Endothelial cell of umbilical vein (primary cell): ENCODE measurements at regions not wholly inside any gene's neighbourhood (a gene's known extent, or its start where the extent isn't known, plus 50 kb on each side); places are given as distances from the start of the nearest gene placed in this dataset.

ENCODE experiments used
- BruUV-seq: library from RNA; stranded (reverse); fragments of 400-500 nt; replicated peaks from 2 replicates; lab custom pipeline; 2021; lab: Mats Ljungman, UMichigan
- CTCF ChIA-PET: fragments of 300-600, 350-600 bp; sonication (Branson Sonifier 250); formaldehyde crosslinking; loops from one replicate; lab custom pipeline; 2021; ENCODE audit warnings: antibody characterized with exemption, inconsistent platforms; lab: Charles Lee
- POLR2A ChIA-PET: fragments of 300-600, 350-600 bp; sonication (Branson Sonifier 250); formaldehyde crosslinking; loops from one replicate; lab custom pipeline; 2021; ENCODE audit warnings: antibody characterized with exemption, inconsistent platforms; lab: Charles Lee
- DNase-seq: peaks from one replicate; pipeline ENCODE4 v3.0.0-alpha.2; 2011; ENCODE audit warnings: low read depth, low spot score
- FAIRE-seq: peaks from 2 replicates; lab custom pipeline; 2011; peaks lifted over from hg19 to GRCh38; lab: Jason Lieb, UNC
- H2AFZ ChIP-seq: 2 replicates; pipeline ENCODE4 v1.6.0; 2012; ENCODE audit warnings: low read depth, low read length, control low read depth, inconsistent platforms
- H3K27ac ChIP-seq: 2 replicates; pipeline ENCODE4 v1.5.1; 2011; ENCODE audit warnings: low read depth, mild to moderate bottlenecking, control low read depth, low read length, moderate library complexity; ENCODE audit not compliant: insufficient read depth
- H3K27me3 ChIP-seq, 2 experiments: 2 replicates each; pipeline versions ENCODE4 v1.6.0 to v1.6.1; 2011; ENCODE audit warnings: low read length in 2 of 2, mixed read lengths in 1 of 2; ENCODE audit not compliant: control insufficient read depth in 2 of 2, insufficient read depth in 2 of 2
- H3K36me3 ChIP-seq, 2 experiments: 2 replicates in 1 of 2; 3 replicates in 1 of 2; pipeline ENCODE4 v1.5.1; 2011; ENCODE audit warnings: low read length in 2 of 2, mild to moderate bottlenecking in 1 of 2, moderate library complexity in 1 of 2; ENCODE audit not compliant: control insufficient read depth in 2 of 2, insufficient read depth in 2 of 2; ENCODE audit errors: extremely low read depth in 1 of 2
- H3K4me1 ChIP-seq: 3 replicates; pipeline ENCODE4 v1.5.1; 2011; ENCODE audit warnings: mild to moderate bottlenecking, low read length; ENCODE audit not compliant: control insufficient read depth, insufficient read depth; ENCODE audit errors: extremely low read depth
- H3K4me2 ChIP-seq: 2 replicates; pipeline ENCODE4 v1.6.1; 2011; ENCODE audit warnings: low read length, control low read depth, mixed read lengths; ENCODE audit not compliant: insufficient read depth
- H3K4me3 ChIP-seq, 3 experiments: fragments of 200-600 bp in 1 of 3; sonication (generic), shearing (Covaris generic) in 1 of 3; replicated peaks in 1 of 3; 2 replicates each; pipeline ENCODE4 v1.5.1; 2011 to 2016; ENCODE audit warnings: control low read depth in 3 of 3, low read length in 3 of 3, mild to moderate bottlenecking in 2 of 3, inconsistent platforms in 1 of 3, low read depth in 1 of 3, moderate library complexity in 1 of 3; ENCODE audit not compliant: insufficient read depth in 1 of 3
- H3K79me2 ChIP-seq: 2 replicates; pipeline ENCODE4 v1.6.0; 2012; ENCODE audit warnings: low read length, inconsistent platforms; ENCODE audit not compliant: control insufficient read depth, insufficient read depth
- H3K9ac ChIP-seq: replicated peaks from 2 replicates; pipeline ENCODE3; 2011; ENCODE audit warnings: low read length, control low read depth; ENCODE audit not compliant: insufficient read depth; ENCODE audit errors: extremely low read depth
- H3K9me1 ChIP-seq: replicated peaks from 3 replicates; pipeline ENCODE4 v1.6.0; 2011; ENCODE audit warnings: mild to moderate bottlenecking, low read length; ENCODE audit not compliant: control insufficient read depth, insufficient read depth; ENCODE audit errors: extremely low read depth
- H3K9me3 ChIP-seq: replicated peaks from 2 replicates; pipeline ENCODE4 v1.5.1; 2012; ENCODE audit warnings: low read length, inconsistent platforms; ENCODE audit not compliant: control insufficient read depth, insufficient read depth
- H4K20me1 ChIP-seq: replicated peaks from 2 replicates; pipeline ENCODE3; 2011; ENCODE audit warnings: mild to moderate bottlenecking, low read length; ENCODE audit not compliant: control insufficient read depth, insufficient read depth; ENCODE audit errors: extremely low read depth
- CTCF ChIP-seq, 2 donors: IDR thresholded peaks; 1 replicate in 1 of 2; 2 replicates in 1 of 2; pipeline ENCODE4 v1.5.1; 2011; ENCODE audit warnings: low read length in 2 of 2, mild to moderate bottlenecking in 2 of 2, moderate library complexity in 2 of 2, control low read depth in 1 of 2, inconsistent platforms in 1 of 2, low read depth in 1 of 2; ENCODE audit not compliant: insufficient read depth in 1 of 2; ENCODE audit errors: extremely low read depth in 1 of 2
- EZH2 ChIP-seq: IDR thresholded peaks from 2 replicates; pipeline ENCODE4 v1.6.1; 2012; ENCODE audit warnings: borderline replicate concordance, low read depth, mild to moderate bottlenecking, moderate library complexity, low read length, inconsistent platforms; ENCODE audit not compliant: severe bottlenecking
- FOS ChIP-seq: IDR thresholded peaks from 2 replicates; pipeline ENCODE4 v1.6.1; 2011; ENCODE audit warnings: mild to moderate bottlenecking, low read length, moderate library complexity, borderline replicate concordance; ENCODE audit not compliant: insufficient read depth
- GATA2 ChIP-seq: IDR thresholded peaks from 2 replicates; pipeline ENCODE4 v1.7.0; 2011; ENCODE audit warnings: low read depth, mild to moderate bottlenecking, moderate library complexity, mixed read lengths, low read length; ENCODE audit not compliant: insufficient read length, insufficient read depth
- JUN ChIP-seq: IDR thresholded peaks from 2 replicates; pipeline ENCODE4 v1.6.1; 2011; ENCODE audit warnings: borderline replicate concordance, low read depth; ENCODE audit not compliant: insufficient read length, insufficient read depth
- MAX ChIP-seq: IDR thresholded peaks from 2 replicates; pipeline ENCODE4 v1.6.1; 2011; ENCODE audit not compliant: insufficient read depth, insufficient read length
- MYC ChIP-seq: IDR thresholded peaks from one replicate; pipeline ENCODE4 v1.6.1; 2011; ENCODE audit warnings: mild to moderate bottlenecking, low read depth, low read length
- POLR2A ChIP-seq: IDR thresholded peaks from 2 replicates; pipeline ENCODE4 v1.6.1; 2012; ENCODE audit warnings: low read depth, mild to moderate bottlenecking, control low read depth, low read length
- POLR2AphosphoS5 ChIP-seq: IDR thresholded peaks from 2 replicates; pipeline ENCODE4 v1.6.1; 2012; ENCODE audit warnings: low read depth, mild to moderate bottlenecking, control low read depth, low read length, moderate library complexity; ENCODE audit not compliant: insufficient read depth
- dilution Hi-C: fragments of 300-500 bp; cut with MboI; formaldehyde crosslinking; loops from one replicate; pipeline ENCODE4 v1.15.0; 2019; ENCODE audit warnings: low sequenced_read_pairs; ENCODE audit not compliant: extremely low pct_ligation_motif_present
- intact Hi-C: fragments of 100-400 bp; cut with micrococcal nuclease; formaldehyde crosslinking; loops from one replicate; pipeline ENCODE4 v1.10.0; 2022

DNA sequence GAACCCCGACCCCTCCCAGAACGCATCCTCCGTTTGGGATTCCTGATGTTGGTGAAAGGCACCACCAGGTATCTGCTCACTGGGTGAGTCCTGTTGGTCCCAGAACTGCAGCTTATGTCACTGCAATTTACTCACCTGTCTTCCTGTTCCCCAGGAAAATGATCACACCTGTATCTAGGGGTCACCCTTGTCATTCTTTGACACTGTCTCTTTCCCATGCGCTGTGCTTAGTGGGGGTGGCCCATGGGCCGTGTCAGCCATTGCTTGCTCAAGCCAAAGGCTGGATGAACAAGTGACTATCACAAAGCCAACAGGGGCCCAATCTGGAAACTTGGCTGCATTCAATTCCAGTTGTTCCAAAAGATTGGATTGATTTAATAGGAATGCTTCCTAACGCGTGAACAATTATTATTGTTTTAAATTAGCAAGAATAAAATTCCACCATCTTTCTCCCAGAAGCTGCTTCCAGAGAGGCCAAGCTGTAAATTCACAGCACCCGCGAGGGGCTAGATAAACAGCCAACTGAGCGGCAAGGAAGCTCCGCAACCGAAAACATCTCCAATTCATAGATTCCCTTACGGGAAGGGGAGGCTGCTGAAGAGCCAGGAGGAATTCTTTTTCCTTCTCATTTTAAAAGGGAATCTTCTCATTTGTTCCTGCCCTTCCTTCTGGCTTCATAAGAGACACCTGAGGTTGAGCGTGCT is 134.8 kb upstream of the ZMIZ1 start:
- dilution Hi-C loops: no loop called here

More for the DNA sequence above, 134.8 kb upstream of the ZMIZ1 start:
- Histone ChIP-seq H3K27ac (no peak overlapping the region), H3K27me3 (no peaks in the 10 kb centered on the region), H3K9me1 (no peaks in the 10 kb centered on the region), H2AFZ (peak overlapping the region; percentile 6), H4K20me1 (no peaks in the 10 kb centered on the region), H3K4me2 (no peak overlapping the region), H3K9ac (no peak overlapping the region), H3K4me1 (peaks cover 33% of the 10 kb centered on the region), H3K79me2 (no peaks in the 10 kb centered on the region), H3K36me3 (no peaks in the 10 kb centered on the region), H3K9me3 (no peaks in the 10 kb centered on the region), H3K4me3 (no peak overlapping the region)
- CTCF ChIA-PET: interaction anchor here (1.4 kb wide), 1 partner anchor 10 kb away, joined by 3 read pairs; no protein-coding TSS in a partner anchor
- DNase-seq (no peak), FAIRE-seq (no peak)
- POLR2A ChIA-PET: no interaction called here
- intact Hi-C loops: no loop called here
- no peak for TF ChIP-seq POLR2A
- TF ChIP-seq MYC: no peak
- TF ChIP-seq FOS: no peak
- TF ChIP-seq EZH2: no peak
- TF ChIP-seq JUN: no peak
- TF ChIP-seq CTCF (IDR thresholded peaks at IDR 0.05; ENCODE audit: extremely low read depth in 1 of 2, insufficient read depth in 1 of 2, low read depth in 1 of 2, low read length in 2 of 2): no peak
- TF ChIP-seq MAX: no peak
- no peak for TF ChIP-seq GATA2
- no peak for TF ChIP-seq POLR2AphosphoS5
- BruUV-seq: no TSS peak
